Left lung (tissue), 4 donors: ENCODE measurements at regions not wholly inside any gene's neighbourhood (a gene's known extent, or its start where the extent isn't known, plus 50 kb on each side); places are given as distances from the start of the nearest gene placed in this dataset.

Experiments used
- ATAC-seq: fragments of 200-7000 bp; cut with Tn5 transposase; one replicate; pipeline ENCODE4 v1.9.1; 2020; ENCODE audit warnings: moderate library complexity
- DNase-seq, 4 donors: peaks; one replicate each; pipeline ENCODE4 v3.0.0-alpha.2; 2013 to 2020
- H3K27ac ChIP-seq, 2 donors: fragments of 200-600 bp; sonication (generic) in 1 of 2; one replicate each; pipeline versions ENCODE4 v1.5.0 to v1.8.0; 2020 to 2021
- H3K27me3 ChIP-seq, 2 donors: fragments of 200-600 bp; sonication (generic) in 1 of 2; one replicate each; pipeline versions ENCODE4 v1.5.0 to v1.8.0; 2020 to 2021
- H3K36me3 ChIP-seq, 2 donors: fragments of 200-600 bp; sonication (generic) in 1 of 2; one replicate each; pipeline versions ENCODE4 v1.5.0 to v1.8.0; 2020 to 2021
- H3K4me1 ChIP-seq, 2 donors: fragments of 200-600 bp; one replicate each; pipeline ENCODE4 v1.8.0; 2021
- H3K4me3 ChIP-seq, 2 donors: fragments of 200-600 bp; sonication (generic) in 1 of 2; one replicate each; pipeline versions ENCODE4 v1.5.0 to v1.8.0; 2020 to 2021; ENCODE audit warnings: mild to moderate bottlenecking in 1 of 2
- H3K9me3 ChIP-seq, 2 donors: fragments of 200-600 bp; sonication (generic) in 1 of 2; one replicate each; pipeline versions ENCODE4 v1.5.0 to v1.8.0; 2020 to 2021
- intact Hi-C, 2 donors: fragments of 100-400 bp; cut with DNase I; formaldehyde crosslinking; loops; one replicate each; pipeline versions ENCODE4 v1.11.2 to v1.14.2; 2022
- TF ChIP-seq, protein P1 (sequence below), 2 donors: fragments of 200-600 bp; sonication (generic) in 1 of 2; IDR thresholded peaks; one replicate each; pipeline versions ENCODE4 v1.5.0 to v1.8.0; 2021; ENCODE audit warnings: antibody characterized with exemption in 2 of 2
- donor health status: DM: no; HTN: yes; CAD: no.
- donor health status: DM: no; HTN: no; CAD: no.

DNA sequence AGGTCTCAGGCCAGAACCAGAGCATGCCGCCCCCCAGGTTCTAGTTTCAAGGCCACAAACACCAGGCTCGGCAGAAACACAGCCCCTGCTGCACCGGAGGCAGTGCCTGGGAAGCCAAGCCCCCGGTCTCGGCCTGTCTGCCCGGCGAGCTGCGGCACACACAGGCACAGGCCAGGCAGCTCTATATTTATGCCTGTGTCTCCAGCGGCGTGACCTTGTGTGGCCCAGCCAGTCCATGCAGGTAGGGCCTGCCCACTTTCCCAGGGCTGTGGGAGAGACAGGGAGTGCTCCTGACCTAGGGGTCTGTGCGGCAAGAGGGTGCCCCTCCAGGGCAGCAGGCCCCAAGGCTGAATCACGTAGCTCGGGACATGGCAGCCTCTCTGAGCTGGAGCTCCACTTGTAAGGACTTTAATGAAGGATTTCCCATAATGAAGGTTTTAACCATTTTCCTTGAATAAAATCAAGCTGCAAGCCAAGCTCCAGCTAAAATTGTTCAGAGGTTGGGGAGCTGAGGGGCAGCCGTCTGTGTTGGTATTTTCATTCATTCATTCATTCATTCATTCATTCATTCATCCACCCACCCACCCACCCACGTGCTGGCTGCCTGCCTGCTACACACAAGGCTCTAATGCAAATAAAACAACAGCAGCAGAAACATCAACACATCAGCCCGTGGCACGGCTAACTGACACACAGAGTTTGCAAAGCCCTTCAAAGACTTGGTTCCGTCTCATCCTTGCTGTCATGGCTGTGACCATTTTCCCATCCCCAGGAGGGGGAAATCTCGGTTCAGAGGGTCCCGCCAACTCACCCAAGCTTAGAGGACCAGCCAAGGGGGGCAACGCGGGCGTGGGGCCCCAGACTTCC lies 92.0 kb downstream of the RFLNA start:
- TF ChIP-seq, protein P1, sequence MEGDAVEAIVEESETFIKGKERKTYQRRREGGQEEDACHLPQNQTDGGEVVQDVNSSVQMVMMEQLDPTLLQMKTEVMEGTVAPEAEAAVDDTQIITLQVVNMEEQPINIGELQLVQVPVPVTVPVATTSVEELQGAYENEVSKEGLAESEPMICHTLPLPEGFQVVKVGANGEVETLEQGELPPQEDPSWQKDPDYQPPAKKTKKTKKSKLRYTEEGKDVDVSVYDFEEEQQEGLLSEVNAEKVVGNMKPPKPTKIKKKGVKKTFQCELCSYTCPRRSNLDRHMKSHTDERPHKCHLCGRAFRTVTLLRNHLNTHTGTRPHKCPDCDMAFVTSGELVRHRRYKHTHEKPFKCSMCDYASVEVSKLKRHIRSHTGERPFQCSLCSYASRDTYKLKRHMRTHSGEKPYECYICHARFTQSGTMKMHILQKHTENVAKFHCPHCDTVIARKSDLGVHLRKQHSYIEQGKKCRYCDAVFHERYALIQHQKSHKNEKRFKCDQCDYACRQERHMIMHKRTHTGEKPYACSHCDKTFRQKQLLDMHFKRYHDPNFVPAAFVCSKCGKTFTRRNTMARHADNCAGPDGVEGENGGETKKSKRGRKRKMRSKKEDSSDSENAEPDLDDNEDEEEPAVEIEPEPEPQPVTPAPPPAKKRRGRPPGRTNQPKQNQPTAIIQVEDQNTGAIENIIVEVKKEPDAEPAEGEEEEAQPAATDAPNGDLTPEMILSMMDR (IDR thresholded peaks at IDR 0.05): no peak
- Histone ChIP-seq H3K4me3 (peak overlapping the region; percentile 30 to 42), H3K4me1 (peaks cover 40 to 87% of the 10 kb centered on the region in 2 donors), H3K27ac (peak overlapping the region; percentile 45 to 91), H3K27me3 (no peaks in the 10 kb centered on the region), H3K36me3 (peaks cover 0 to 47% of the 10 kb centered on the region in 2 donors), H3K9me3 (no peaks in the 10 kb centered on the region)
- intact Hi-C loops: no loop called here
- DNase-seq (no peak), ATAC-seq (no peak)

DNA sequence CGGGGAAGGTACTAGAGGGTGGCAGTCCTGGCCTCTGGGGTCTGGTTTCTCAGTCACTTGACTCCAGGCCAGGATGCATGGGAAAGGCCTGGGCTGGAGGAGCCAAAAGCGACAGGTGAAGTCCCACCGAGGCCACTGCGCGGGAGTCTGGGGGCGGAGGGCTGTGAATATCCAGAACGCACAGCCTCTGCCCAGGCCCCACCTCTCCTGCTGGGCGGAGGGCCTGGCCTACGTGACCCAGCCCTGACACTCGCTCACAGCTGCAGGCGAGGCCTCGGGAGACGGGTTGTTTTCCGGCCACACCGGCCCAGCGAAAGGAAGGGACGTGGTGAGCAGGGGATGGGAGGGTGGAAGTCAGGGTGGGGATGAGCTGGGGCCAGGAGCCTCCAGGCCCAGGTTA lies 91.2 kb downstream of the RFLNA start:
- Histone ChIP-seq H3K36me3 (peaks cover 0 to 47% of the 10 kb centered on the region in 2 donors), H3K27me3 (no peaks in the 10 kb centered on the region), H3K4me3 (no peak overlapping the region), H3K9me3 (no peaks in the 10 kb centered on the region), H3K4me1 (peaks cover 42 to 87% of the 10 kb centered on the region in 2 donors), H3K27ac (peak overlapping the region in 1 of 2 donors; percentile 18)
- intact Hi-C loops: no loop called here
- DNase-seq (no peak), ATAC-seq (no peak)
- TF ChIP-seq, protein P1 (IDR thresholded peaks at IDR 0.05): no peak

DNA sequence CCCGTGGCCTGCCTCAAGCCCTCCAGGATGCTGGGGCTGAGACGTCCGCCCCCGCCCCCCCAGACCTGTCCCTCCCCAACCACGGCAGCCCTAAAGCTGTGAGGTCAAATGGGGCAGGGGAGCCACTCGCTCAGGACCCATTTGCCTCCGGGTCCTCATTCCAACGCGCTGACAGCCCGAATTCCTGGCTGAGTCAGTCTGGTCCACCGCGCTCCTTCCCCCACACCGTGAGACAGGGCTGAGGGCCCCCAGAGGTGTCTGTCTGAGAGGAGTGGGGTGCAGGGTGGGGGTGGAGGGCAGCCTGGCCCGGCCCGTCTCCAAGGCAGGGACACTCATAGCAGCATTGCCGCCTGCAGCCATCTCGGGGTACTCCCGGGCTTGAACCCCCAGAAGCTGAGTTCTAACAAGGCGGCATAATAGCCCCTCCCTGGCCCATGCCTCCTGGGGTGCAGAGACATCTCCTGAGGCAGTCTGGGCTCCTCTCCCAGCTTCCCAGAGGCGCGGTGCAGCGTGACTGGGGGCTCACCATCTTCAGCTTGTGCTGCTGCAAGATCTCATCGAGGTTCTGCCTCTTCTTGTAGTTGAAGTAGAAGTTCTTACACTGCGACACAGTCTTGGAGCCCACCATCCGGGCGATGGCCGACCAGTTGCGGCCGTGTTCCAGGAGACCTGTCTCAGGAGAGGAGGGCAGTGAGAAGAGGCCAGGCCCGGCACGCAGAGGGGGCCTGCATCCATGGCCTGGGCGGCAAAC lies 90.5 kb downstream of the RFLNA start:
- no peak overlapping the region for H3K4me3 ChIP-seq
- H3K27ac ChIP-seq: peak overlapping the region in 1 of 2 donors; percentile 18
- H3K9me3 ChIP-seq: no peaks in the 10 kb centered on the region
- H3K36me3 ChIP-seq: peaks cover 0 to 47% of the 10 kb centered on the region in 2 donors
- TF ChIP-seq, protein P1 (IDR thresholded peaks at IDR 0.05): no peak
- intact Hi-C loops: no loop called here
- DNase-seq (no peak), ATAC-seq (no peak)
- no peaks in the 10 kb centered on the region for H3K27me3 ChIP-seq
- H3K4me1 ChIP-seq: peaks cover 42 to 87% of the 10 kb centered on the region in 2 donors

DNA sequence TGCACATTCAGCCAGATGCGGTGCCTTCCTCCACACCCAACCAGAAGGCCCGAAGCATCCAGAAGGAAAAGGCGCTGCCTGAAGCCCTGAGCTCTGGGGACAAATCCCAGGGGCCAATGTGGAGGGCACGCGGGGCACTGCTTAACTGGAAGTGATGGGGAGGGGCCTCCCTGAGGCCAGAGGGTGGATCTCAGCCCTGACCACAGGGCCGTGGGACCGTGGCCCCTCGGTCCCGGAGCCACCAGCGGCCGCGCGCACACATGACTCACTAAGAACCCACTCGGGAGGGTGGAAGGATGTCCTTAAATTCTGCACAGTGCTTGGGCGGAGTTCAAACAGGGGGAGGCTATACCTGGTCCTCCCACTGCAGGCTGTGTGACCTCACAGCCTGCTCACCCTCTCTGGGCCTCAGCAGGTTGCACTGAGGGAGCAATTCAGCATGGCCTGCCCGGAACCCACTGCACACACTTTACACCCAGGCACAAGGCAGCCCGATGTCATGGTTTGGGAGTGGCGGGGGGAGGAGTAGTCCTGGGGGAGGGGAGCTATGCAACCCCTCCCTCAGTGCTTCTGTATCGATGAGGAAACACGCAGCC lies 89.5 kb downstream of the RFLNA start:
- intact Hi-C loops: no loop called here

More for the DNA sequence above, 89.5 kb downstream of the RFLNA start:
- H3K9me3 ChIP-seq: no peaks in the 10 kb centered on the region
- ATAC-seq: no peak
- no peak overlapping the region for H3K4me3 ChIP-seq
- no peaks in the 10 kb centered on the region for H3K27me3 ChIP-seq
- no peak overlapping the region for H3K27ac ChIP-seq
- H3K36me3 ChIP-seq: peaks cover 0 to 52% of the 10 kb centered on the region in 2 donors
- H3K4me1 ChIP-seq: peaks cover 42 to 87% of the 10 kb centered on the region in 2 donors
- DNase-seq: no peak
- TF ChIP-seq, protein P1 (IDR thresholded peaks at IDR 0.05): no peak
